GM12864 (cell line): ENCODE measurements at regions not wholly inside any gene's neighbourhood (a gene's known extent, or its start where the extent isn't known, plus 50 kb on each side); places are given as distances from the start of the nearest gene placed in this dataset.

Experiments used
- DNase-seq: peaks from one replicate; pipeline ENCODE4 v3.0.0-alpha.2; 2011; ENCODE audit warnings: low read depth
- H3K4me3 ChIP-seq: 2 replicates; pipeline ENCODE4 v1.5.1; 2011; ENCODE audit warnings: mild to moderate bottlenecking, low read depth, low read length, control low read depth
- TF ChIP-seq, protein P1 (sequence below): IDR thresholded peaks from 2 replicates; pipeline ENCODE4 v1.5.1; 2011; ENCODE audit warnings: low read depth, mild to moderate bottlenecking, moderate library complexity, low read length, control low read depth, inconsistent platforms; ENCODE audit errors: missing control alignments

DNA sequence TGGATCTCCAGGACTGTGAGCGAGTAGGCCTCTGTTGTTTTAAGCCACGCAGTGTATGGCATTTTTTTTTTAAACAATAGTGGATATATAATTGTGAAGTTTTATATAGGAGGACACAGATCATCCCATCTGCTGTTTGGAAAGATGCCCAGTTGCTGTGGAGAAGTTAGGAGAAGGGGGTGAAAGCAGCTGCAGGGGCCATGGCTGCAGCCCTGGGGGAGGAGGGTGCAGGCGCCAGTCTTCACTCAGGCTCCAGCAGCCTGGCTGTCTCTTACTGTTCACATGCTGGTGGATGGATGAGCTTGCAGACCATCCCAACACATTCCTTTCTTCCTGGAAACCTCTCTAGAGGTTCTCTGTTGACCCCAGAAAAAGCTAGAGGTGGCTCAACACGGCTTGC lies 242.3 kb downstream of the TEX29 start:
- DNase-seq = no peak
- no peak overlapping the region for H3K4me3 ChIP-seq
- TF ChIP-seq, protein P1, sequence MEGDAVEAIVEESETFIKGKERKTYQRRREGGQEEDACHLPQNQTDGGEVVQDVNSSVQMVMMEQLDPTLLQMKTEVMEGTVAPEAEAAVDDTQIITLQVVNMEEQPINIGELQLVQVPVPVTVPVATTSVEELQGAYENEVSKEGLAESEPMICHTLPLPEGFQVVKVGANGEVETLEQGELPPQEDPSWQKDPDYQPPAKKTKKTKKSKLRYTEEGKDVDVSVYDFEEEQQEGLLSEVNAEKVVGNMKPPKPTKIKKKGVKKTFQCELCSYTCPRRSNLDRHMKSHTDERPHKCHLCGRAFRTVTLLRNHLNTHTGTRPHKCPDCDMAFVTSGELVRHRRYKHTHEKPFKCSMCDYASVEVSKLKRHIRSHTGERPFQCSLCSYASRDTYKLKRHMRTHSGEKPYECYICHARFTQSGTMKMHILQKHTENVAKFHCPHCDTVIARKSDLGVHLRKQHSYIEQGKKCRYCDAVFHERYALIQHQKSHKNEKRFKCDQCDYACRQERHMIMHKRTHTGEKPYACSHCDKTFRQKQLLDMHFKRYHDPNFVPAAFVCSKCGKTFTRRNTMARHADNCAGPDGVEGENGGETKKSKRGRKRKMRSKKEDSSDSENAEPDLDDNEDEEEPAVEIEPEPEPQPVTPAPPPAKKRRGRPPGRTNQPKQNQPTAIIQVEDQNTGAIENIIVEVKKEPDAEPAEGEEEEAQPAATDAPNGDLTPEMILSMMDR = no peak

DNA sequence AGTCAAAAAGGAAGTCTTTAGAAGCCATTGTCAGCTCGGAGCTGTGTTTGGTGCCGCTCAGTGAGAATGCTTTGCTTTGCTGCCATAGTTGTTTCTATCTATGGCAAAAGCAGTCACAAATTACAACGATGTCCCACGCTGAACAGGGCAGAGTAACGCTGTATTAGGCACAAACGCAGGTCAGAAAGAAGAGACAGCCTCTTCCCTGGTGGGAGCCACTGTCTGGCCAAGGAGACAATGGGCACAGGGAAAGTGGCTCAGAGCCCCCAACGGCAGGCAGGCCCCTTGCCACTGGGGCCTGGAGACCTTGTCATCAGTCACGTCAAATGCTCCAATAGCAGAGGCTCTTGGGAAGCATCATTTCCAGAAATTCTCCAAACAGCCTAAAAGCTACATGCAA lies 244.2 kb downstream of the TEX29 start:
- TF ChIP-seq, protein P1 = no peak
- no peak overlapping the region for H3K4me3 ChIP-seq
- no peak for DNase-seq

DNA sequence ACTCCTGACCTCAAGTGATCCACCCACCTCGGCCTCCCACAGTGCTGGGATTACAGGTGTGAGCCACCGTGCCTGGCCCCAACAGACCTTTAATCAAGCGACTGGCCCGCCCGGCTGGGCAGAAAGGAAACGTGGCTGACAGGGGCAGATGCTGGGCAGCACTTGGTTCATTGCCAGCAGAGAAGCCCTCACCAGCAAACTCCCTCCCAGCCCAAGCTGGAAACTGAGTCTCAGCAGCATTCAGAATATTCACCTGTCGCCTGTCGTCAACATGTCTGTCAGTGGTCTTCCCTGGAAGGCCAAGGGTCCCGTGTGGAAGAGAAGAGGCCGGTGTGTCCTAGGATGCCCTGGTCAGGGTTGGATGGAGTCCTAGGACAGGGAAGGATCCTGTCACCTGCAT lies 245.0 kb downstream of the TEX29 start:
- H3K4me3 ChIP-seq = no peak overlapping the region
- DNase-seq = no peak
- TF ChIP-seq, protein P1 = no peak

DNA sequence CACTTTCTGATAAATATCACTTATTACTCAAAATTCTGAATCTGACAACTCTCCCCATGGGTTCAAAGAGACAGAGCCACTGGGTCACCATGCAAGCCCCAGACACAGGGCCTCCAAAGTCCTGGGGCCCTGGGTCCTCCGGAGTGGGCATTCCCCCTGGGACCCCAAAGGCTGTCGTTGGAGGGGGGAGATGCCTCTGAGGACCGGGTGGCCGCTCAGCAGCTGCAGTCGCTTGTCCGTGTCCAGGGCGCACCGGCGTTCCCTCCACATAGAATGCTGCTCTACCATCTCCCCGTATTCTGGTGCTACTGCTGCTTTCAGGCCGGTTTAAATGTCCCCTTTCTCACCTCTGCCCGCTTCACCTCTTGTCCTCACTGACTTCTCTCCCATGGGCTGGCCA lies 246.1 kb downstream of the TEX29 start:
- TF ChIP-seq, protein P1 = no peak
- H3K4me3 ChIP-seq = no peak overlapping the region
- DNase-seq = no peak

DNA sequence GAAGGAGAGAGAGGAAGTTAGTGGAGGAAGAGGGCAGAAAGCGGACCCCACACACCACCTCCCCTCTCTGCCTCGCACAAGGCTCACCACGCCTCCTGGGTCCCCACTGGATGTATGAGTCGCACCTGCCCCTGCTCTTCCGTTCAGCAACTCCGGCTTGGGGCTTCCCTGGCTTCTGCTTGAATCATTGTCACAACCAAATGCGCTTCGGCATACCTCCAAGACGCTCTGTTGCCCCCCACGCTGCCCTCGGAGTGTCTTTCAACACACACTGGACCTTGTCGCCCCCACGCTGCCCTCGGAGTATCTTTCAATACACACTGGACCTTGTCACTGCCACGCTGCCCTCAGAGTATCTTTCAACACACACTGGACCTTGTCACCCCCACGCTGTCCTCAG lies 247.2 kb downstream of the TEX29 start:
- no peak for DNase-seq
- TF ChIP-seq, protein P1 = no peak
- no peak overlapping the region for H3K4me3 ChIP-seq

DNA sequence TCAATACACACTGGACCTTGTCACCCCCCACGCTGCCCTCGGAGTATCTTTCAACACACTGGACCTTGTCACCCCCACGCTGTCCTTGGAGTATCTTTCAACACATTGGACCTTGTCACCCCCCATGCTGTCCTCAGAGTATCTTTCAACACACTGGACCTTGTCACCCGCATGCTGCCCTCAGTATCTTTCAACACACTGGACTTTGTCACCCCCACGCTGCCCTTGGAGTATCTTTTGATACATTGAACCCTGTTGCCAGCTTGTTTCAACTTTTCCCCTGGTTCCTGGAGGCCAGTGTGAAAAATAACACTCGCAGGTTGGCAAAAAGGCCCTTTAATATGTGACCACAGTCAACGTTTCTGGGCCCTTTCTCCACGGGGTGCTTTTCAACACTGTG lies 247.8 kb downstream of the TEX29 start:
- TF ChIP-seq, protein P1 = no peak
- no peak overlapping the region for H3K4me3 ChIP-seq
- no peak for DNase-seq

DNA sequence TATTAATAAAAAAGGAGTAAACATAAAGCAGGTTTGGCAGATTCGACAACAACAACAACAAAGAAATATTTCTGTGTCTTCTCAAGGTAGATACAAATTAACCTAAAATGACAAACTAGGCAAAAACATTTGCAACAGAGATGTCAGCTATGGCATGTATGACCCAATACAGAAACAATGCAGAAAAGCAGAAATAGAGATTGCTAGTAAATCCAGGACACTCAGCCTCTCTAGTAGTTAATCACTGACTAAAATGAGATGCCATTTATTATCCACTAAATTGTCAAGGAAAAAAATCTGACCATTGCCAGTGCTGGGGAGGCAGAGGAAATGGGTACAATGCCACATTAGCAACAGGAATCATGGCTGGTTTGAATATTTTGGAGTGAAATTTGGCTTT lies 250.5 kb downstream of the TEX29 start:
- TF ChIP-seq, protein P1 = no peak
- DNase-seq = no peak
- no peak overlapping the region for H3K4me3 ChIP-seq
